Prostate gland (tissue), 2 donors: ENCODE measurements at regions not wholly inside any gene's neighbourhood (a gene's known extent, or its start where the extent isn't known, plus 50 kb on each side); places are given as distances from the start of the nearest gene placed in this dataset.

Experiments used
- DNase-seq: peaks from one replicate; pipeline ENCODE4 v3.0.0-alpha.2; 2019; ENCODE audit warnings: low spot score
- H3K27ac ChIP-seq, 2 donors: fragments of 200-600 bp; sonication (generic); 2 replicates each; pipeline ENCODE4 v1.5.1; 2017 to 2019
- H3K27me3 ChIP-seq: fragments of 200-600 bp; sonication (generic); replicated peaks from 2 replicates; pipeline ENCODE4 v1.5.1; 2019; ENCODE audit not compliant: insufficient read depth
- H3K36me3 ChIP-seq, 2 donors: fragments of 200-600 bp; sonication (generic); 1 replicate in 1 of 2; 2 replicates in 1 of 2; pipeline versions ENCODE4 v1.5.1 to v1.8.1; 2017 to 2019
- H3K4me1 ChIP-seq: fragments of 200-600 bp; sonication (generic); replicated peaks from 2 replicates; pipeline ENCODE4 v1.5.1; 2019
- H3K4me3 ChIP-seq, 2 donors: fragments of 200-600 bp; sonication (generic); 2 replicates each; pipeline ENCODE4 v1.5.1; 2017 to 2019
- H3K9me3 ChIP-seq: fragments of 200-600 bp; sonication (generic); 2 replicates; pipeline ENCODE4 v1.5.1; 2017
- CTCF ChIP-seq, 4 experiments: fragments of 200-600 bp in 2 of 4; fragments of 450-650 bp in 2 of 4; sonication (generic) in 2 of 4; IDR thresholded peaks; 1 replicate in 3 of 4; 2 replicates in 1 of 4; pipeline ENCODE4 v1.5.1; 2016 to 2019; ENCODE audit warnings: antibody characterized with exemption in 4 of 4, mild to moderate bottlenecking in 2 of 4, moderate library complexity in 2 of 4
- POLR2A ChIP-seq: fragments of 450-650 bp; IDR thresholded peaks from one replicate; pipeline ENCODE4 v1.6.1; 2016; ENCODE audit warnings: antibody characterized with exemption, mild to moderate bottlenecking
- POLR2AphosphoS5 ChIP-seq: sonication (generic); formaldehyde crosslinking; IDR thresholded peaks from one replicate; pipeline ENCODE4 v1.6.1; 2017; ENCODE audit warnings: antibody characterized with exemption
- WGBS: methylation state at CpG from one replicate; pipeline ENCODE4 v1.1.5; 2018; 5-methylcytosine and 5-hydroxymethylcytosine counted together
- intact Hi-C: fragments of 100-400 bp; cut with DNase I; formaldehyde crosslinking; loops from one replicate; pipeline ENCODE4 v1.14.2; 2022

GRCh38 chr16:66203476-66203875 is 163.0 kb upstream of the CDH5 start:
- intact Hi-C loops, result no loop called here
- Histone ChIP-seq H3K4me1 (no peaks in the 10 kb centered on the region), H3K27me3 (no peaks in the 10 kb centered on the region), H3K9me3 (no peaks in the 10 kb centered on the region), H3K36me3 (no peaks in the 10 kb centered on the region), H3K27ac (no peak overlapping the region), H3K4me3 (no peak overlapping the region)
- 91% methylated on average over 4 of the region's 4 CpGs for WGBS
- no peak for DNase-seq
- TF ChIP-seq POLR2AphosphoS5 (no peak), CTCF (IDR thresholded peaks at IDR 0.05) (no peak), POLR2A (no peak)

- Histone ChIP-seq H3K4me1 (no peaks in the 10 kb centered on the region), H3K27ac (no peak overlapping the region), H3K36me3 (no peaks in the 10 kb centered on the region), H3K27me3 (no peaks in the 10 kb centered on the region), H3K9me3 (no peaks in the 10 kb centered on the region), H3K4me3 (no peak overlapping the region)
- WGBS, result 80% methylated on average over 1 of the region's 1 CpG
- DNase-seq, result no peak
- no peak for TF ChIP-seq POLR2AphosphoS5
- TF ChIP-seq POLR2A, result no peak
- no peak for TF ChIP-seq CTCF (IDR thresholded peaks at IDR 0.05)
- intact Hi-C loops, result no loop called here
These were observed 167.3 kb upstream of the CDH5 start for GRCh38 chr16:66199189-66199588.

GRCh38 chr16:66198641-66199040 is 167.8 kb upstream of the CDH5 start:
- no peaks in the 10 kb centered on the region for H3K27me3 ChIP-seq
- no peak overlapping the region for H3K4me3 ChIP-seq
- no peak overlapping the region for H3K27ac ChIP-seq
- intact Hi-C loops, result no loop called here
- WGBS, result 41% methylated on average over 3 of the region's 3 CpGs
- H3K36me3 ChIP-seq, result no peaks in the 10 kb centered on the region
- no peaks in the 10 kb centered on the region for H3K9me3 ChIP-seq
- TF ChIP-seq POLR2AphosphoS5, result no peak
- TF ChIP-seq POLR2A, result no peak
- no peak for TF ChIP-seq CTCF (IDR thresholded peaks at IDR 0.05)
- H3K4me1 ChIP-seq, result no peaks in the 10 kb centered on the region
- no peak for DNase-seq

GRCh38 chr16:66197668-66198278 is 168.7 kb upstream of the CDH5 start:
- 68% methylated on average over 4 of the region's 4 CpGs for WGBS
- no peak for DNase-seq
- no peak overlapping the region for H3K27ac ChIP-seq

More at GRCh38 chr16:66197668-66198278, 168.7 kb upstream of the CDH5 start:
- no peaks in the 10 kb centered on the region for H3K9me3 ChIP-seq
- H3K36me3 ChIP-seq, result no peaks in the 10 kb centered on the region
- no peak overlapping the region for H3K4me3 ChIP-seq
- TF ChIP-seq POLR2A, result no peak
- no peak for TF ChIP-seq POLR2AphosphoS5
- no peak for TF ChIP-seq CTCF (IDR thresholded peaks at IDR 0.05)
- H3K4me1 ChIP-seq, result no peaks in the 10 kb centered on the region
- H3K27me3 ChIP-seq, result no peaks in the 10 kb centered on the region
- intact Hi-C loops, result no loop called here
